ENCODE measurements at regions not wholly inside any gene's neighbourhood (a gene's known extent, or its start where the extent isn't known, plus 50 kb on each side); places are given as distances from the start of the nearest gene placed in this dataset.

DNA sequence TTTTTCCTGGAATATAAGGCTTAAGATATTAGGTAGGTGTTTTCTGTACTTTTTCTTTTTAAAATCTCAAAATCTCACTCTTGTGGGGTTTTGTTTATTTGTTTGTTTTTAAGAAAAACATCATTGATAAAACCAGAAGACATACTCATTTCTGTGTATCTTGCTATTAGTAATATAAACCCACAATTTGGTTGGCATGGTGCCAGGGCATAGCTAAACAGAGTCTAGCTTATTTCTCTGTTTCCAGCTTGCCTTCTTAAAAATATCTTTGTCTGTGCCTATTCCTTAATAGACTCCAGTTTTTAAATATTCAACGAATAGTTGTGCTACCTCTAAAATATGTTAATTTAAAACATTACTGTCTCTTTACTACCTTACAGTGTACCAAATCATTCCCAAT is 1121.9 kb upstream of the PCDH20 start:
- ChIA-PET POLR2A (no interaction called here), CTCF (interaction anchor here (1.7 kb wide), 1 partner anchor 8 kb away, joined by 4 read pairs; no protein-coding TSS in a partner anchor)
- TF ChIP-seq, protein P1, sequence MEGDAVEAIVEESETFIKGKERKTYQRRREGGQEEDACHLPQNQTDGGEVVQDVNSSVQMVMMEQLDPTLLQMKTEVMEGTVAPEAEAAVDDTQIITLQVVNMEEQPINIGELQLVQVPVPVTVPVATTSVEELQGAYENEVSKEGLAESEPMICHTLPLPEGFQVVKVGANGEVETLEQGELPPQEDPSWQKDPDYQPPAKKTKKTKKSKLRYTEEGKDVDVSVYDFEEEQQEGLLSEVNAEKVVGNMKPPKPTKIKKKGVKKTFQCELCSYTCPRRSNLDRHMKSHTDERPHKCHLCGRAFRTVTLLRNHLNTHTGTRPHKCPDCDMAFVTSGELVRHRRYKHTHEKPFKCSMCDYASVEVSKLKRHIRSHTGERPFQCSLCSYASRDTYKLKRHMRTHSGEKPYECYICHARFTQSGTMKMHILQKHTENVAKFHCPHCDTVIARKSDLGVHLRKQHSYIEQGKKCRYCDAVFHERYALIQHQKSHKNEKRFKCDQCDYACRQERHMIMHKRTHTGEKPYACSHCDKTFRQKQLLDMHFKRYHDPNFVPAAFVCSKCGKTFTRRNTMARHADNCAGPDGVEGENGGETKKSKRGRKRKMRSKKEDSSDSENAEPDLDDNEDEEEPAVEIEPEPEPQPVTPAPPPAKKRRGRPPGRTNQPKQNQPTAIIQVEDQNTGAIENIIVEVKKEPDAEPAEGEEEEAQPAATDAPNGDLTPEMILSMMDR (IDR thresholded peaks at IDR 0.05; ENCODE audit: control extremely low read depth, extremely low read depth, low read depth, missing control alignments) = no peak
- DNase-seq (ENCODE audit: extremely low spot score) = no peak

GRCh38 chr13:62525652-62526051 is 1110.0 kb upstream of the PCDH20 start:
- ChIA-PET CTCF (interaction anchor here (2.7 to 7.8 kb wide), 3 partner anchors 14 to 20 kb away, joined by 9 to 51 read pairs (median 9); no protein-coding TSS in a partner anchor), POLR2A (no interaction called here)
- DNase-seq (ENCODE audit: extremely low spot score) = no peak
- TF ChIP-seq, protein P1 (IDR thresholded peaks at IDR 0.05; ENCODE audit: control extremely low read depth, extremely low read depth, low read depth, missing control alignments) = no peak

- TF ChIP-seq, protein P1 (IDR thresholded peaks at IDR 0.05; ENCODE audit: control extremely low read depth, extremely low read depth, low read depth, missing control alignments) = no peak
- ChIA-PET CTCF (interaction anchor here (1.1 to 7.8 kb wide), 5 partner anchors 9 to 21 kb away, joined by 3 to 51 read pairs (median 9); no protein-coding TSS in a partner anchor), POLR2A (no interaction called here)
- no peak for DNase-seq (ENCODE audit: extremely low spot score)
Observed at GRCh38 chr13:62524498-62524897, 1108.8 kb upstream of the PCDH20 start.

DNA sequence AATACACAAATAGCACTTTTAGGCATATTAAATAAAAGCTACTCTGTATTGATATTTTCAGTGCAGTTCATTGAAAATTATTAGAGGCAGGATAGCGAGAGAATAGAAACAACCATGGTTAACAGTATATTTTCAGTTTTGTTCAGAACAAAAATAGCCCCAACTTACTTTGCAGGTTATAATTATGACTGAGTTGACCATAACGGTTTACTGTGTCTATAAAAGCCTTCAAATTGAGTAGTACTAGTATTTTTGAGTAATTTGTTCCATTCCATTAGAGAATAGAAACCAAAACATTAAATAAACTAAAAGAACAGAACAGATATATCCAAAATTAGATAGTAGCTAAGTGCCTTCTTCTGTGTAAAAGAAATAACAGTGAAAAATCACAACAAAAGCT is 1108.4 kb upstream of the PCDH20 start:
- ChIA-PET POLR2A (no interaction called here), CTCF (interaction anchor here (1.1 to 7.8 kb wide), 5 partner anchors 9 to 22 kb away, joined by 3 to 51 read pairs (median 9); no protein-coding TSS in a partner anchor)
- peak; percentile 10 for DNase-seq (ENCODE audit: extremely low spot score)
- TF ChIP-seq, protein P1 (IDR thresholded peaks at IDR 0.05; ENCODE audit: control extremely low read depth, extremely low read depth, low read depth, missing control alignments) = no peak

DNA sequence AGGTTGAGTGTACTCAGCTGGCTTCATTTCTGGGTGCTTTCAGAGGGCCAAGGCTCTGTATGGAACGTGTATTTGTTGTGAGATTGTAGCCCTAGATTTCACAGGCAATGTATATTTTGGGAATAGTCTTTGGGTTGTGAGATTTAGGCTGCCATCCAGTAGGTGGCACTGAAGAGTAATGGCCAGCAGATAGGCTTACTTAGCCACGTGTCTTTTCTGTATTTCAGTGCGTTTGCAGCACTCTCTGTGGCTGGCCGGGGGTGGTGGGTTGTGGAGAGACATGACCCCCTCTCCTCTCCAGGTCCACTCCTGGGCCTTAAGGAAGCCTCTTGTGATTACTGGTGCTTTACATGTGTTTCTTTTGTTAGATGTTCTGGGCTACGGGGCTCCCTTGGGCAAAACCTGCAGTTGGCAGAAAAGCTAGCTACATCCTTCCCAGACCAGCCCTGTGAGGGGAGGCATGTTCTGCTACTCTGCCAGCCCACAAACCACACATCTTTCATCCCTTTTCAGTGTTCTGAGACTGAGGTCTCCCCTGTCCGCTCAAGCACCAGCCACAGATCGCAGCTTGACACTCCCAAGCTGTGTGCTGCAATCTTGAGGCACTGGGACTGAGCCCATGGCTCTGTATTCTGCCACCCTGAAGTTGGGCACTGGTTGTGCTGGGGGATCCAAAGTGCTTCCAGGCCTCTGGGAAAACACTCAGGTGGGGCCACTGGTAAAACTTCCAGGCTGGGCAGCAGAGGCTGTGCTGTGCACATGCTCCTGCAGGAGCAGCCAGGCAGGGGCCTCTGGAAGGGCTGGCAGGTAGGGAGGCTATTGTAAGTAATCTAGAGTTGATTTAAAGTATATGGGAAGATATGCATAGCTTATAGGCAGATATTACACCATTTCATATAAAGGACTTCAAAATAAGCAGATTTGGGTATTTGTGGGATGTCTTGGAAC is 1096.8 kb upstream of the PCDH20 start:
- POLR2A ChIA-PET = no interaction called here
- TF ChIP-seq, protein P1 (IDR thresholded peaks at IDR 0.05; ENCODE audit: control extremely low read depth, extremely low read depth, low read depth, missing control alignments) = peak; percentile 80
- peak; percentile 28 for DNase-seq (ENCODE audit: extremely low spot score)
- CTCF ChIA-PET = interaction anchor here (0.7 to 4.2 kb wide), 9 partner anchors 10 to 84 kb away, joined by 3 to 51 read pairs (median 7); no protein-coding TSS in a partner anchor

GRCh38 chr13:62510906-62511655 is 1095.4 kb upstream of the PCDH20 start:
- ChIA-PET POLR2A (no interaction called here), CTCF (interaction anchor here (0.7 to 4.2 kb wide), 7 partner anchors 9 to 45 kb away, joined by 4 to 51 read pairs (median 9); no protein-coding TSS in a partner anchor)
- DNase-seq (ENCODE audit: extremely low spot score) = no peak
- TF ChIP-seq, protein P1 (IDR thresholded peaks at IDR 0.05; ENCODE audit: control extremely low read depth, extremely low read depth, low read depth, missing control alignments) = no peak
